Astrocyte (in vitro differentiated cells and primary cell): ENCODE measurements at regions not wholly inside any gene's neighbourhood (a gene's known extent, or its start where the extent isn't known, plus 50 kb on each side); places are given as distances from the start of the nearest gene placed in this dataset.

Source experiments
- CTCF ChIP-seq: IDR thresholded peaks from 2 replicates; pipeline ENCODE4 v1.5.1; 2011; ENCODE audit warnings: low read depth, mild to moderate bottlenecking, inconsistent platforms, low read length, moderate library complexity; ENCODE audit not compliant: insufficient read depth
- EZH2 ChIP-seq: IDR thresholded peaks from 2 replicates; pipeline ENCODE4 v1.6.1; 2012; ENCODE audit warnings: mild to moderate bottlenecking, low read length, inconsistent platforms; ENCODE audit not compliant: insufficient read depth

DNA sequence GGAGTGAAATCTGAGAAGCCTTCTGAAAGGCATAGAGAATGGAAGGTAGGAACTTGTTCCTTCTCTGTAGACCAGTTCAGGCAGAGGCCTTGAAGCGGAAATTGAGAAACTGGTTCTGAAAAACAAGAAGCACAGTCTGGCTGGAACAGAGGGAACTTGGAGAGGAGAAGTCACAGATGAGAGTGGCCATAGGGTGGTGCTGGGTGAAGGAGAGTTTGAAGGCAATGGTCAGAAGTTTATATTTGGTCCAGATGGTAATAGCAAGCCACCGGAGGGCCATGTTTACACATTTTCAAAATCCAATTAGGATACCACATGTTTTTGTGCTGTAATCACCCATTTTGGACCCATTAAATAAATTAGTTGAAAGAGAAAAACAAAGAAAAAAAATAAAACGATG, 692.5 kb downstream of the INHBA start:
- TF ChIP-seq CTCF (no peak), EZH2 (no peak)
